AG04449 (cell line): ENCODE measurements at regions not wholly inside any gene's neighbourhood (a gene's known extent, or its start where the extent isn't known, plus 50 kb on each side); places are given as distances from the start of the nearest gene placed in this dataset.

Source experiments
- CTCF ChIA-PET: fragments of 350-600 bp; formaldehyde crosslinking; extraction: SDS; loops from one replicate; lab custom pipeline; 2021; ENCODE audit warnings: antibody characterized with exemption; lab: Yijun Ruan, JAX
- POLR2A ChIA-PET: fragments of 400-600, 350-600 bp; formaldehyde crosslinking; extraction: SDS; loops from one replicate; lab custom pipeline; 2020; ENCODE audit warnings: antibody characterized with exemption, inconsistent platforms; lab: Yijun Ruan, JAX
- DNase-seq: peaks from one replicate; pipeline ENCODE4 v3.0.0-alpha.2; 2010; ENCODE audit warnings: low read depth, low spot score
- H3K4me3 ChIP-seq: 2 replicates; pipeline ENCODE4 v1.5.1; 2011; ENCODE audit warnings: low read depth, mild to moderate bottlenecking, control low read depth, low read length
- CTCF ChIP-seq: IDR thresholded peaks from one replicate; pipeline ENCODE4 v1.5.1; 2011; ENCODE audit warnings: mild to moderate bottlenecking, moderate library complexity, low read length, control low read depth, inconsistent platforms; ENCODE audit not compliant: insufficient read depth; ENCODE audit errors: missing control alignments

DNA sequence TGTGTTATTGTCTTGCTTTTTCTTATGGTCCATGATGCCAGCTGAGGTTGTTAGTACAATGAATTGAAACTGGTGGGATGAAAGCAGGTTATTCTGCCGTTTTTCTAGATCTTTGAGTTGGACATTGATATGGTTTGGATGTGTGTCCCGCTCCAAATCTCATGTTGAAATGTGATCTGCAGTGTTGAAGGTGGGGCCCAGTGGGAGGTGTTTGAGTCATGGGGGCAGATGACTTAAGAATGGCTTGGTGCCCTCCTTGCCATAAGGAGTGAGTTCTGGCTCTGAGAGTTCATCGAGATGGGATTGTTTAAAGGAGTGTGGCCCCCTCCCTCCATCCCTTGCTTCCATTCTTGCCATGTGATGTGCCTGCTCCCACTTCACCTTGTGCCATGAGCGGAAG is 80.3 kb upstream of the PIAS1 start:
- TF ChIP-seq CTCF: no peak
- DNase-seq: no peak
- CTCF ChIA-PET: no interaction called here
- no peak overlapping the region for H3K4me3 ChIP-seq
- POLR2A ChIA-PET: no interaction called here

DNA sequence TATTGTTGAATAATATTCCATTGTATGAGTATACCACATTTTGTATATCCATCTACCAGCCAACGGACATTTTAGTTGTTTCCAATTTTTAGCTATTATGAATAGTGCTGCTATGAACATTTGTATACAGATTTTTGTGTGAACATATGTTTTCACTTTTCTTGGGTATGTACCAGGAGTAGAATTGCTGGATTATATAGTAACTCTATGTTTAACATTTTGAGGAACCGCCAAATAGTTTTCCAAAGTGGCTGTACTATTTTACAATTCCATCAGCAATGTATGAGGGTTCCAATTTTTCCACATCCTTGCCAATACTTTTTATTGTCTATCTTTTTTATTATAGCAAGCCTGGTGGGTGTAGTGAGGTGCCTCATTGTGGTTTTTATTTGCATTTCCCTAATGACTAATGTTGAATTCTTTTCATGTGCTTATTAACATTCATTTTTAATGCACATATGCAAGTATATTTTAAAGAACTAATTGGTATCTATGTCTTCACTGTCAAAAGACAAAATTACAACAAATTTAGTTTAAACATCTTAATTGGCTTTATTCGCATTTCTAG is 77.5 kb upstream of the PIAS1 start:
- ChIA-PET POLR2A (no interaction called here), CTCF (no interaction called here)
- H3K4me3 ChIP-seq: no peak overlapping the region
- DNase-seq: no peak
- no peak for TF ChIP-seq CTCF

DNA sequence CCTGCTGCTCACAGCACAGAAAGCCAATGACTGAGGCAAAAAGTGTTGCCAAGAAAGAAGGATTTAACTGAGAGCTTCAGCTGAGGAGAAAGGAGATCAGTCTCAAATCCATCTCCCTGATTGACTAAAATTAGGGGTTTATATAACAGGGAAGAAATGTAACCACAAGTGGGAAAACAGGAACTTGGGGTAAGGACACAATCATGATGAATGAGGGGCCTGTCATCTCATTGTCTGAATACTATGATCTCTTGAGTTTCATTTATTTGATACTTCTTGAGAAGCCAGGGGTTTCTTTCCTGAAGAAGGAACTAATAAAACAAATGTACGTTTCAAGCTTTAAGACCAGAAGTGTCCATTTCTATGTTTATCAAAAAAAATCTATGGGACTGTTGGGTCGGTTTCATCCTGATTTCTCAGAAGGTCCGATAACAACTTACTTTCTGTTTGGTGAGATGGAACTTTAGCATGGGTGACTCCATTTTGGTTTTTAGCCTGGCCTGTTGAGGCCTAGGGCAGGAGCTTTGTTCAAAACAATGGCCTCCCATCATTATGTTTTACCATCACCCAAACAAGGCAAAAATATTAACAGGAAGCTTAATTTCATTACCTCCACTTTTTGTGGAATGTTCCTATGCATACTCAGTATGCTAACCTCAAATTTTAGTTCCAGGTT is 76.6 kb upstream of the PIAS1 start:
- CTCF ChIA-PET: no interaction called here
- POLR2A ChIA-PET: no interaction called here
- H3K4me3 ChIP-seq: no peak overlapping the region
- no peak for TF ChIP-seq CTCF
- DNase-seq: no peak

DNA sequence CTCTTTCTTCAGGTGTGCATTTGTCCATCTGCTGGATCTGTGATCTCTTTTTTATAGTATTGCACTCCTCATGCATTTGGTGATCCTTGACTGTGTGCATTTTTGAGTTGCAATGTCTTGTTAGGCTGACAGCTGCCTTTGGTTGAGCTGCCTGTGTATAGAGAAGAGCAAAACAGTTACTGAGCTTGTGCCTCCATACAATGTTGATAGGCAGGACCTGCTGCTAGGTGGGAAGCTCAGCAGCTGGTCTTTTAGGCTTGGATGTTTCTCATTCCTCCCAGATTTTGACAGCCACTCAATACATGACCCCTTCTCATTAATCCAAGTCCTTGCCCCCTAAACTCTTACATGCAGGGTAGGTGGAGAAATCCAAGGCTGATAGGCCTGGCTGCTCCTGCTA is 74.8 kb upstream of the PIAS1 start:
- POLR2A ChIA-PET: no interaction called here
- no peak overlapping the region for H3K4me3 ChIP-seq
- CTCF ChIA-PET: no interaction called here
- DNase-seq: no peak
- TF ChIP-seq CTCF: no peak

- TF ChIP-seq CTCF: no peak
- ChIA-PET CTCF (no interaction called here), POLR2A (no interaction called here)
- no peak for DNase-seq
- H3K4me3 ChIP-seq: no peak overlapping the region
Observed at GRCh38 chr15:67980171-67980570, 73.9 kb upstream of the PIAS1 start.

DNA sequence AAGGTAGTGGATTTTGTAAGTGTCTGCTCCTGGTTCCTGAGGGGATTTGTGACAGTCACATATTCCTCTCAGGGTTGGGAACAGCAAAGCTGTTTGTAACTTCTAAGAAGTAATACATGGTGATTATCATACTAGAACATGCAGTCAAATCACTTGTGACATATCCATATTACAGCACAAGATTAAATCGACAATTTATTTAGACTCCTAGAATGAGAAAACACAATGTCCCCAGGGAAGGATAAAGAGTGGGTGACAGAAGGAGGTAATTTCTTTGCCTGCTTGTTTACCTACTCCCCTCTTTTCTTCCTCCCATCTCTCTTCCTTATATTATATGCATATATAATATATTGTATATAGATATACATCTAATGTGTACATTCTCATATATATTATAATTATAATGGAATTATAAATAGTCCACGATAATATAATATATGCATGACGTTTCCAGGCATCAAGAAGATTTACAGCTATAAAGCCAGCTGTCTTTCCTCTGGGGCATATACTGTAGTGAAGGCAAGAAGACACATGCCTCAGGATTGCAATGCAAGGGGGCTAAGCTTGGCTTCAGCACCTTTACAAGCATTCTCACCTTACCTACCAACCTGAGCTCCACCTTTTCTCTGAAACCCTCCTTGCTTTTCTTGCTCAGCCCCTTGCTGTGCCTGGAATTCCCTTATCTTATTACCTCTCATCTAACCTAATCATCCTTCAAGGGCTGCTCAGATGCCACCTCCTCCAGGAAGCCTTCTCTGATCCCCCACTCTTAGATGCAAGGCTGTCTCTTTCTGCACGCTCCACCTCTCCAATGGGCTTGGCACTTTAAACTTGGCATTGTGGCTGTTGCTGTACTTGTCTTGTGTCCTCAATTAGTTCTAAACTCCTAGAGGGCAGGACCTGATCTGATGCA is 73.1 kb upstream of the PIAS1 start:
- DNase-seq: no peak

More for the DNA sequence above, 73.1 kb upstream of the PIAS1 start:
- CTCF ChIA-PET: no interaction called here
- no peak overlapping the region for H3K4me3 ChIP-seq
- POLR2A ChIA-PET: no interaction called here
- TF ChIP-seq CTCF: no peak
